ENCODE measurements at regions not wholly inside any gene's neighbourhood (a gene's known extent, or its start where the extent isn't known, plus 50 kb on each side); places are given as distances from the start of the nearest gene placed in this dataset.

DNA sequence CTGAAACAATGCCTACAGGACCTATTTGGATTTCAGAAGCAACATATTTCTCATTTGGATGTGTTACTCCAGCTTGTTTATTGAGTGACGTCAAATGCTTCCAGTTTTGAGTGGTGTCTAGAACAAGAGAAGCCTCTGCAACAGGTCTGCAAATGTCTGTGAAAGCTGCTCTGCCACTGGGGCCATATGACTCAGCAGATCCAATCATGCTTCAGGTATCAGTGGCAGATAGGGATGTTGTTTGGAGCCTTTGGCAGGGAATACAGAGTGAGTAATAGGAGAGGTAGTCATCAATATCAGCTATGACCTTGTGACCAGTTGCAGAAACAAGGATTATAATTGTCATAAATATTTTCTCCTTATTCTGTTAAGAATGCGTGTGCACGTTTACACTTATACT lies 141.1 kb upstream of the ZXDA start:
- DNase-seq (ENCODE audit: low read depth in 2 of 2): no peak

DNA sequence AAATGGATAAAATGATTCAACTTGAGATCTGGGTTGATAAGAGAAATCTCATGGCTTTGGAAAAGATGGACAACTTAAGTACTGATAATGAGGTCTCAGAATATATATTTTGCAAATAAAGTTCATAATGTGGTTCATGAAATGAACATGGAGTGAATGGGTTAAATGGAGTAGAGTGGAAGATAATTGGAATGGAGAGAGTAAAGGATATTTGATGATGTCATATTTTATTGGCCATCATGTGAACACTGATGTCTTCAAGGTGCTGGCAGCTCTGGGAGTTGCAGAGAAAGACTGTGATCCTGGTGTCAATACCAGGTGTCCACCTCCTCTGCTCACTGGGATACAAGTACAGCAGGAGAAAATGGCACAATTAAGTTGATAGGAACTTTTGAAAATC lies 133.9 kb upstream of the ZXDA start:
- no peak for DNase-seq (ENCODE audit: low read depth in 2 of 2)

DNA sequence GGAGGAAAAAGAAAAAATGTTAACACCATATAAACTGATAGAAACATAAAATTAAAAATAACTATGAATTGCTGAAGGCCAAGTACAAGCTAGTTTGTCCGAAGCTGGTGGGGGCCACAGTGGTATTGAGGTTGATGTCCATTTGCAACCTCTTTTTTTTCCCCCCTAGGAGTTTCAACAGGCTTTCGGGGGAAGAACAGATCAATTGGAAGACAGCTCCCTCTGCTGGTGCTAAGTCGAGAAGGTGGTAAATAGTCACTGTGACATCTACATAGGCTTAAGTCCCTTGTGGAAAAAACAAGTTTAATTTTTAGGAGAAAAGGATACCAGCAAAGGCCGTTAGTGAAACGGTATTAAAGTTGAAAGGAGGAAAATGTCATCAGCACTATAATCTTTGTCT lies 115.7 kb upstream of the ZXDA start:
- peak; percentile 60 to 68 for DNase-seq (ENCODE audit: low read depth in 2 of 2)

DNA sequence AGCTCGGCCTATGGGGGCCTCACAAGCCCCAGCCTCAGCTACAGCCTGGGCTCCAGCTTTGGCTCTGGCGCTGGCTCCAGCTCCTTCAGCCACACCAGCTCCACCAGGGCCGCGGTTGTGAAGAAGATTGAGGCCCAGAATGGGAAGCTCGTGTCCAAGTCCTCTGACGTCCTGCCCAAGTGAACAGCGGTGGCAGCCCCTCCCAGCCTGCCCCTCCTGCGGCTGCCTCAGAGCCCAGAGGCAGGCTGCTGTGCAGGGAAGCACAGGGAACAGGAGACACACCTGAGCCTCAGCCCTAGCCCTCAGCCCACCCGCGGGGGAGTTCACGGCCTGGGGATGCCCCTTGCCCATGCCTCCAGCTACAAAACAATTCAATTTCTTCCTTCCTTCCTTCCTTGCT lies 75.7 kb upstream of the ZXDA start:
- no peak for DNase-seq (ENCODE audit: low read depth in 2 of 2)

DNA sequence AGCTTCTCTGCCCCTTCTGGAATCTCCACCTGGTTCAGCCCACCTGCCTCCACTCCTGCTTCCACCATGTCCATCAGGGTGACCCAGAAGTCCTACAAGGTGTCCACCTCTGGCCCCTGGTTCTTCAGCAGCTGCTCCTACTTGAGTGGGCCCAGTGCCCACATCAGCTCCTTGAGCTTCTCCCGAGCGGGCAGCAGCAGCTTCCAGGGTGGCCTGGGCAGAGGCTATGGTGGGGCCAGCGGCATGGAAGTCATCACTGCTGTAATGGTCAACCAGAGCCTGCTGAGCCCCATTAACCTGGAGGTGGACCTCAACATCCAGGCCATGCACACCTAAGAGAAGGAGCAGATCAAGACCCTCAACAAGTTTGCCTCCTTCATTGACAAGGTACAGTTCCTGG lies 74.4 kb upstream of the ZXDA start:
- DNase-seq (ENCODE audit: low read depth in 2 of 2): no peak

DNA sequence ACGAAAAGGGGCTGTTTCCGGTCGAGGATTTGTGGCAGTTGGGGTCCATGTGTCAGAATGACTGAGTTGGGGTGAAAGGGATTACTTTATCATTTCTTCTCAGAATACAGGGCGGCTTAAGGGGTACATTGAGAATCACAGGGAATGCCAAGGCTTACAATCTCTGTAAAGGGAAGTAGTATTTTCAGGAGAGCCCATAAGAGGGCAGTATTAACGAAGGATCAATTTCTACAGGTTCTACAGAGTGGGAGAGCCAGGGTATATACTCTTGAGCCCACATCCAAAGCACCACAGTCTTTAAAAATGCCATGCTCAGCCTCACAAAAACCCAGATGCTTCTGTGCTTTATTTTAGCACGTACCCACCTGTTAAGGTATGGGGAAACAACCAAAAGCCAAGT lies 67.7 kb upstream of the ZXDA start:
- DNase-seq (ENCODE audit: low read depth in 2 of 2): no peak

DNA sequence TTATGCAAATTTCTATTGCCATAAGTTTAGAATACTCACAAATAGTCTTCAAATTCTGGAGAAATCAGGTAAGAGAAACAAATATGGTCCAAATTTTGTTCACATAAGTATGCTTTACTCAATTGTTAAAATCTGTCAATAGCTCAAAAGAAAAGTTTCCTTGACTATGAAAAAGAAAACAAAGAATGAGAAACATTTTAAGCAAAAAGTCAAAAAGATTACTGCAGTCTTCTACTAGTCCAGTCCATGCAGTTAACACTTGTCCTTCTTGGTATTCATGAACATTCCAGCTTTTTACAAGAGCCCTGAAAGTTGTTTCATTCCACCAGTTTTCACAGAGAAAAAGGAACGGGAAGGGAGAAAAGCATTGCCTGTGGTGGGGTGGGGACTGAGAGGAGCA lies 54.7 kb upstream of the ZXDA start:
- no peak for DNase-seq (ENCODE audit: low read depth in 2 of 2)

Measured in lung microvascular endothelial cell (primary cell).